GM23338 (cell line): ENCODE measurements at regions not wholly inside any gene's neighbourhood (a gene's known extent, or its start where the extent isn't known, plus 50 kb on each side); places are given as distances from the start of the nearest gene placed in this dataset.

Experiments
- ATAC-seq: fragments of 200-7000 bp; cut with Tn5 transposase; 3 replicates; pipeline ENCODE4 v1.9.1; 2020
- DNase-seq: peaks from one replicate; pipeline ENCODE4 v3.0.0-alpha.2; 2015; ENCODE audit warnings: low spot score
- H2AFZ ChIP-seq: fragments of 200-600 bp; sonication (generic); 2 replicates; pipeline ENCODE4 v1.8.0; 2016; ENCODE audit warnings: antibody characterized with exemption, mild to moderate bottlenecking, moderate library complexity
- H3F3A ChIP-seq: fragments of 200-600 bp; sonication (generic); replicated peaks from 2 replicates; pipeline ENCODE4 v1.8.0; 2017; ENCODE audit warnings: antibody characterized with exemption, mixed run types, low read depth
- H3K27ac ChIP-seq: fragments of 200-600 bp; sonication (generic); 2 replicates; pipeline ENCODE4 v1.6.1; 2016; ENCODE audit warnings: low read depth
- H3K27me3 ChIP-seq: fragments of 200-600 bp; sonication (generic); 2 replicates; pipeline ENCODE4 v1.8.0; 2016; ENCODE audit warnings: mild to moderate bottlenecking, mixed run types, moderate library complexity; ENCODE audit not compliant: insufficient read depth
- H3K36me3 ChIP-seq: fragments of 200-600 bp; sonication (generic); 2 replicates; pipeline ENCODE4 v1.8.0; 2016; ENCODE audit warnings: mild to moderate bottlenecking; ENCODE audit not compliant: insufficient read depth
- H3K4me1 ChIP-seq: fragments of 200-600 bp; sonication (generic); 2 replicates; pipeline ENCODE4 v1.8.0; 2016; ENCODE audit warnings: mild to moderate bottlenecking, moderate library complexity; ENCODE audit not compliant: insufficient read depth
- H3K4me2 ChIP-seq: fragments of 200-600 bp; sonication (generic); 2 replicates; pipeline ENCODE4 v1.7.1; 2017; ENCODE audit warnings: mixed run types
- H3K4me3 ChIP-seq: fragments of 200-600 bp; sonication (generic); 2 replicates; pipeline ENCODE4 v1.6.1; 2016; ENCODE audit warnings: mixed run types
- H3K79me2 ChIP-seq: fragments of 200-600 bp; sonication (generic); replicated peaks from 2 replicates; pipeline ENCODE4 v1.8.0; 2017; ENCODE audit warnings: mild to moderate bottlenecking; ENCODE audit not compliant: insufficient read depth
- H3K9me2 ChIP-seq: fragments of 200-600 bp; sonication (generic); 2 replicates; pipeline ENCODE4 v1.8.0; 2017; ENCODE audit not compliant: insufficient read depth
- H4K20me1 ChIP-seq: fragments of 200-600 bp; sonication (generic); replicated peaks from 2 replicates; pipeline ENCODE4 v1.8.0; 2017; ENCODE audit warnings: mild to moderate bottlenecking; ENCODE audit not compliant: insufficient read depth
- H3K27ac Mint-ChIP-seq: 2 replicates; pipeline ENCODE4 v1.8.0; 2020; ENCODE audit warnings: inconsistent platforms, mild to moderate bottlenecking, moderate library complexity, mixed read lengths
- H3K27me3 Mint-ChIP-seq: 3 replicates; pipeline ENCODE4 v1.8.0; 2022; ENCODE audit warnings: low read depth, mild to moderate bottlenecking, moderate library complexity, mixed read lengths, inconsistent platforms; ENCODE audit not compliant: insufficient read depth, poor library complexity
- H3K36me3 Mint-ChIP-seq: 3 replicates; pipeline ENCODE4 v1.8.0; 2021; ENCODE audit warnings: low read depth, mild to moderate bottlenecking, inconsistent platforms, moderate library complexity, mixed read lengths
- H3K4me1 Mint-ChIP-seq: 3 replicates; pipeline ENCODE4 v1.8.0; 2020; ENCODE audit warnings: mild to moderate bottlenecking, inconsistent platforms, mixed read lengths
- H3K4me3 Mint-ChIP-seq: 3 replicates; pipeline ENCODE4 v1.8.0; 2021; ENCODE audit warnings: moderate library complexity, mild to moderate bottlenecking, inconsistent platforms, mixed read lengths
- H3K9me3 Mint-ChIP-seq: 3 replicates; pipeline ENCODE4 v1.8.0; 2020; ENCODE audit warnings: moderate library complexity, mild to moderate bottlenecking, inconsistent platforms, mixed read lengths
- CREB1 ChIP-seq: fragments of 250-450 bp; sonication (Bioruptor Pico); IDR thresholded peaks from 2 replicates; pipeline ENCODE4 v1.5.0; 2020; ENCODE audit warnings: low read depth, mild to moderate bottlenecking, moderate library complexity
- CTCF ChIP-seq, 2 experiments: fragments of 200-600 bp in 1 of 2; sonication (generic) in 1 of 2; conservative IDR thresholded peaks; 2 replicates each; pipeline versions ENCODE4 v1.5.1 to v1.6.1; 2016 to 2017; ENCODE audit warnings: antibody characterized with exemption in 2 of 2, low read depth in 2 of 2, mild to moderate bottlenecking in 2 of 2, moderate library complexity in 1 of 2
- ETS1 ChIP-seq: IDR thresholded peaks from 2 replicates; pipeline ENCODE4 v1.6.1; 2016; ENCODE audit warnings: antibody characterized with exemption
- EZH2 ChIP-seq: fragments of 200-600 bp; sonication (generic); IDR thresholded peaks from one replicate; pipeline ENCODE4 v1.8.0; 2017; ENCODE audit warnings: antibody characterized with exemption, mild to moderate bottlenecking, low read depth; ENCODE audit not compliant: unreplicated experiment
- EZH2phosphoT487 ChIP-seq: fragments of 200-600 bp; sonication (generic); IDR thresholded peaks from one replicate; pipeline ENCODE4 v1.8.1; 2018; ENCODE audit warnings: antibody characterized with exemption; ENCODE audit not compliant: unreplicated experiment
- JUNB ChIP-seq: IDR thresholded peaks from one replicate; pipeline ENCODE4 v1.6.1; 2016; ENCODE audit warnings: antibody characterized with exemption; ENCODE audit not compliant: unreplicated experiment
- NANOG ChIP-seq: IDR thresholded peaks from 2 replicates; pipeline ENCODE4 v1.6.1; 2016; ENCODE audit warnings: antibody characterized with exemption, borderline replicate concordance
- POLR2AphosphoS5 ChIP-seq: IDR thresholded peaks from 2 replicates; pipeline ENCODE4 v1.6.1; 2016; ENCODE audit warnings: antibody characterized with exemption, low read depth
- REST ChIP-seq: IDR thresholded peaks from one replicate; pipeline ENCODE4 v1.6.1; 2018; ENCODE audit warnings: antibody characterized with exemption; ENCODE audit not compliant: unreplicated experiment
- STAT1 ChIP-seq: IDR thresholded peaks from one replicate; pipeline ENCODE4 v1.6.1; 2016; ENCODE audit warnings: antibody characterized with exemption; ENCODE audit not compliant: unreplicated experiment
- ZNF114 ChIP-seq: fragments of 250-450 bp; sonication (Bioruptor Pico); IDR thresholded peaks from 2 replicates; pipeline ENCODE4 v1.5.0; 2020; ENCODE audit warnings: mild to moderate bottlenecking, moderate library complexity
- ZNF331 ChIP-seq: fragments of 250-450 bp; sonication (Bioruptor Pico); IDR thresholded peaks from 2 replicates; pipeline ENCODE4 v1.5.0; 2020; ENCODE audit warnings: low read depth, mild to moderate bottlenecking, moderate library complexity

GRCh38 chr6:94570581-94570980, 1006.8 kb upstream of the MANEA start (continued):
- no peak for TF ChIP-seq REST
- TF ChIP-seq JUNB = no peak
- TF ChIP-seq ETS1 = no peak
- no peak for TF ChIP-seq EZH2
- TF ChIP-seq EZH2phosphoT487 = no peak
- TF ChIP-seq ZNF114 (CRISPR knock-in tag) = no peak

GRCh38 chr6:94562846-94563245, 1014.5 kb upstream of the MANEA start:
- H3F3A ChIP-seq = no peaks in the 10 kb centered on the region
- Mint-ChIP-seq H3K36me3 (no peaks in the 10 kb centered on the region), H3K4me1 (peaks cover 8% of the 10 kb centered on the region), H3K4me3 (no peak overlapping the region), H3K27me3 (no peaks in the 10 kb centered on the region), H3K27ac (no peak overlapping the region), H3K9me3 (no peaks in the 10 kb centered on the region)
- H3K36me3 ChIP-seq = no peaks in the 10 kb centered on the region
- DNase-seq (no peak), ATAC-seq (no peak)
- no peaks in the 10 kb centered on the region; the same call in 1 of the 2 replicates for H3K4me1 ChIP-seq
- peaks cover 10% of the 10 kb centered on the region; the same call in 1 of the 2 replicates for H3K9me2 ChIP-seq
- no peaks in the 10 kb centered on the region for H4K20me1 ChIP-seq
- H3K4me2 ChIP-seq = no peak overlapping the region
- no peak overlapping the region for H3K27ac ChIP-seq
- no peaks in the 10 kb centered on the region for H3K79me2 ChIP-seq
- no peaks in the 10 kb centered on the region for H3K27me3 ChIP-seq
- H3K4me3 ChIP-seq = no peak overlapping the region
- no peak overlapping the region for H2AFZ ChIP-seq
- TF ChIP-seq JUNB (no peak), STAT1 (no peak), POLR2AphosphoS5 (no peak), ZNF114 (CRISPR knock-in tag) (no peak), NANOG (no peak), CREB1 (CRISPR knock-in tag) (no peak), CTCF (conservative IDR thresholded peaks at IDR 0.05; ENCODE audit: low read depth in 2 of 2) (no peak), EZH2phosphoT487 (no peak), ZNF331 (no peak), REST (no peak), EZH2 (no peak)
